Astrocyte (in vitro differentiated cells and primary cell): ENCODE measurements at regions not wholly inside any gene's neighbourhood (a gene's known extent, or its start where the extent isn't known, plus 50 kb on each side); places are given as distances from the start of the nearest gene placed in this dataset.

ENCODE experiments used
- EZH2 ChIP-seq: IDR thresholded peaks from 2 replicates; pipeline ENCODE4 v1.6.1; 2012; ENCODE audit warnings: mild to moderate bottlenecking, low read length, inconsistent platforms; ENCODE audit not compliant: insufficient read depth
- TF ChIP-seq, protein P1 (sequence below): IDR thresholded peaks from 2 replicates; pipeline ENCODE4 v1.5.1; 2011; ENCODE audit warnings: low read depth, mild to moderate bottlenecking, inconsistent platforms, low read length, moderate library complexity; ENCODE audit not compliant: insufficient read depth

DNA sequence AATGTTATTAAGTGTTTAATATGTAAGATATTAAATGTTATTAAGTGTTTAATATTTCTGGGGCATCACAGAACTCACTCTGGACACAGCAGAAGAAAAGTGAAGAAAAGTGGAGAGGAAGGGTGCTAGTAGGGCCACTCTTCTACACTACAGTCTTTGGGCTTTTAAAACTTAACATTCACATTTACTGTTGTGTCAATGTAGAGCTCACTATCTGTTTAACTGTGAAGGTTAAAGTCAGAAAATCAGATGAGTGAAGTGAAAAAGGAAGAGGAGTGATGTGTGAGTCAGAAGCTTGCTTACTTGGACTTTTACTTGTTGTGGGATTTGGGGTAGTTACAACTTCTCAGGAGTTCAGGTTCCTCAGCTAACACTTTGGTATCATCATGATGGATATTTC is 145.3 kb upstream of the DNAJC19 start:
- TF ChIP-seq, protein P1, sequence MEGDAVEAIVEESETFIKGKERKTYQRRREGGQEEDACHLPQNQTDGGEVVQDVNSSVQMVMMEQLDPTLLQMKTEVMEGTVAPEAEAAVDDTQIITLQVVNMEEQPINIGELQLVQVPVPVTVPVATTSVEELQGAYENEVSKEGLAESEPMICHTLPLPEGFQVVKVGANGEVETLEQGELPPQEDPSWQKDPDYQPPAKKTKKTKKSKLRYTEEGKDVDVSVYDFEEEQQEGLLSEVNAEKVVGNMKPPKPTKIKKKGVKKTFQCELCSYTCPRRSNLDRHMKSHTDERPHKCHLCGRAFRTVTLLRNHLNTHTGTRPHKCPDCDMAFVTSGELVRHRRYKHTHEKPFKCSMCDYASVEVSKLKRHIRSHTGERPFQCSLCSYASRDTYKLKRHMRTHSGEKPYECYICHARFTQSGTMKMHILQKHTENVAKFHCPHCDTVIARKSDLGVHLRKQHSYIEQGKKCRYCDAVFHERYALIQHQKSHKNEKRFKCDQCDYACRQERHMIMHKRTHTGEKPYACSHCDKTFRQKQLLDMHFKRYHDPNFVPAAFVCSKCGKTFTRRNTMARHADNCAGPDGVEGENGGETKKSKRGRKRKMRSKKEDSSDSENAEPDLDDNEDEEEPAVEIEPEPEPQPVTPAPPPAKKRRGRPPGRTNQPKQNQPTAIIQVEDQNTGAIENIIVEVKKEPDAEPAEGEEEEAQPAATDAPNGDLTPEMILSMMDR = no peak
- TF ChIP-seq EZH2 = no peak
